ENCODE measurements at regions not wholly inside any gene's neighbourhood (a gene's known extent, or its start where the extent isn't known, plus 50 kb on each side); places are given as distances from the start of the nearest gene placed in this dataset.
A peak's percentile ranks its signal among the peaks of the same experiment; 100 is the strongest.
"Not testable (repeated sequence)": the region's sequence is repeated elsewhere in the genome, so short reads cannot be mapped to it uniquely, and the experiment has no call there.

GRCh38 chr10:93127642-93128215, 54.0 kb downstream of the CYP26A1 start:
- CTCF ChIA-PET; DNase-seq (ENCODE audit: low read depth); H3K27me3 ChIP-seq (ENCODE audit: control insufficient read depth, insufficient read depth, low read length); H3K36me3 ChIP-seq (ENCODE audit: control insufficient read depth, insufficient read depth, low read length); H3K4me3 ChIP-seq (ENCODE audit: low read depth, low read length); POLR2A ChIA-PET: not testable (repeated sequence)

- DNase-seq (ENCODE audit: low read depth) = no peak
- H3K36me3 ChIP-seq (ENCODE audit: control insufficient read depth, insufficient read depth, low read length) = no peaks in the 10 kb centered on the region
- H3K27me3 ChIP-seq (ENCODE audit: control insufficient read depth, insufficient read depth, low read length) = no peaks in the 10 kb centered on the region
- TF ChIP-seq CTCF (IDR thresholded peaks at IDR 0.05; ENCODE audit: insufficient read depth, low read depth, low read length) = no peak
- no peak overlapping the region for H3K4me3 ChIP-seq (ENCODE audit: low read depth, low read length)
- ChIA-PET POLR2A (no interaction called here), CTCF (interaction anchor here (2.1 kb wide), 1 partner anchor 16 kb away, joined by 9 read pairs; no protein-coding TSS in a partner anchor)
Observed at GRCh38 chr10:93131986-93132385, 58.3 kb downstream of the CYP26A1 start.

GRCh38 chr10:93138113-93138870, 64.6 kb downstream of the CYP26A1 start:
- ChIA-PET CTCF (interaction anchor here (0.7 to 2.0 kb wide), 5 partner anchors 12 to 214 kb away, joined by 3 to 6 read pairs (median 4); no protein-coding TSS in a partner anchor), POLR2A (no interaction called here)
- TF ChIP-seq CTCF (IDR thresholded peaks at IDR 0.05; ENCODE audit: insufficient read depth, low read depth, low read length) = no peak
- Histone ChIP-seq H3K36me3 (ENCODE audit: control insufficient read depth, insufficient read depth, low read length) (no peaks in the 10 kb centered on the region), H3K4me3 (ENCODE audit: low read depth, low read length) (no peak overlapping the region), H3K27me3 (ENCODE audit: control insufficient read depth, insufficient read depth, low read length) (no peaks in the 10 kb centered on the region; the same call in none of the 2 replicates)
- peak; percentile 14 for DNase-seq (ENCODE audit: low read depth)

- no peaks in the 10 kb centered on the region; the same call in none of the 2 replicates for H3K27me3 ChIP-seq (ENCODE audit: control insufficient read depth, insufficient read depth, low read length)
- H3K4me3 ChIP-seq (ENCODE audit: low read depth, low read length) = no peak overlapping the region
- ChIA-PET CTCF (interaction anchor here (2.0 kb wide), 1 partner anchor 23 kb away, joined by 6 read pairs; no protein-coding TSS in a partner anchor), POLR2A (no interaction called here)
- no peaks in the 10 kb centered on the region for H3K36me3 ChIP-seq (ENCODE audit: control insufficient read depth, insufficient read depth, low read length)
- no peak for TF ChIP-seq CTCF (IDR thresholded peaks at IDR 0.05; ENCODE audit: insufficient read depth, low read depth, low read length)
- DNase-seq (ENCODE audit: low read depth) = no peak
Observed at GRCh38 chr10:93139059-93139655, 65.5 kb downstream of the CYP26A1 start.

- CTCF ChIA-PET = interaction anchor here (0.6 to 1.8 kb wide), 2 partner anchors 9 to 39 kb away, joined by 3 to 8 read pairs; no protein-coding TSS in a partner anchor
- no peak for TF ChIP-seq CTCF (IDR thresholded peaks at IDR 0.05; ENCODE audit: insufficient read depth, low read depth, low read length)
- H3K36me3 ChIP-seq (ENCODE audit: control insufficient read depth, insufficient read depth, low read length) = no peaks in the 10 kb centered on the region
- no peaks in the 10 kb centered on the region; the same call in none of the 2 replicates for H3K27me3 ChIP-seq (ENCODE audit: control insufficient read depth, insufficient read depth, low read length)
- H3K4me3 ChIP-seq (ENCODE audit: low read depth, low read length) = no peak overlapping the region
- no peak for DNase-seq (ENCODE audit: low read depth)
- POLR2A ChIA-PET = interaction anchor here (0.6 kb wide), 1 partner anchor 96 kb away, joined by 3 read pairs; no protein-coding TSS in a partner anchor
Observed at GRCh38 chr10:93142534-93142933, 68.8 kb downstream of the CYP26A1 start.

Measured in BJ (cell line).